NB4 (cell line): ENCODE measurements at regions not wholly inside any gene's neighbourhood (a gene's known extent, or its start where the extent isn't known, plus 50 kb on each side); places are given as distances from the start of the nearest gene placed in this dataset.

Experiments used
- DNase-seq: peaks from one replicate; pipeline ENCODE4 v3.0.0; 2010; ENCODE audit warnings: low read depth
- H3K4me3 ChIP-seq: one replicate; pipeline ENCODE4 v1.5.1; 2011; ENCODE audit warnings: mild to moderate bottlenecking, low read depth, low read length, moderate library complexity
- CTCF ChIP-seq: IDR thresholded peaks from one replicate; pipeline ENCODE4 v1.5.1; 2012; ENCODE audit warnings: low read depth, low read length
- MAX ChIP-seq: IDR thresholded peaks from 2 replicates; pipeline ENCODE4 v1.6.1; 2011; ENCODE audit warnings: low read depth, low read length
- MYC ChIP-seq: IDR thresholded peaks from 2 replicates; pipeline ENCODE4 v1.6.1; 2011; ENCODE audit warnings: low read depth, low read length
- POLR2A ChIP-seq: IDR thresholded peaks from 2 replicates; pipeline ENCODE4 v1.6.1; 2011; ENCODE audit warnings: mild to moderate bottlenecking; ENCODE audit not compliant: insufficient read length; ENCODE audit errors: extremely low read depth

- no peak for TF ChIP-seq CTCF
- TF ChIP-seq POLR2A, result no peak
- H3K4me3 ChIP-seq, result no peak overlapping the region
- no peak for DNase-seq
These were observed 76.4 kb upstream of the DSCAM start for GRCh38 chr21:40923407-40923806.

- no peak for DNase-seq
- no peak overlapping the region for H3K4me3 ChIP-seq
- no peak for TF ChIP-seq CTCF
These were observed 76.9 kb upstream of the DSCAM start for GRCh38 chr21:40923901-40924300.

- DNase-seq, result no peak
- no peak overlapping the region for H3K4me3 ChIP-seq
- TF ChIP-seq POLR2A, result no peak
- no peak for TF ChIP-seq MYC
- no peak for TF ChIP-seq CTCF
- TF ChIP-seq MAX, result no peak
These were observed 77.7 kb upstream of the DSCAM start for GRCh38 chr21:40924641-40925040.

GRCh38 chr21:40926238-40926637 is 79.3 kb upstream of the DSCAM start:
- no peak overlapping the region for H3K4me3 ChIP-seq
- no peak for DNase-seq
- TF ChIP-seq POLR2A (no peak), CTCF (no peak), MYC (no peak), MAX (no peak)

- no peak overlapping the region for H3K4me3 ChIP-seq
- no peak for DNase-seq
- TF ChIP-seq POLR2A (no peak), MAX (no peak), CTCF (no peak), MYC (no peak)
These were observed 82.9 kb upstream of the DSCAM start for GRCh38 chr21:40929833-40930232.

- no peak for DNase-seq
- no peak overlapping the region for H3K4me3 ChIP-seq
- TF ChIP-seq MYC (no peak), MAX (no peak), CTCF (no peak), POLR2A (no peak)
These were observed 84.2 kb upstream of the DSCAM start for GRCh38 chr21:40931197-40931596.
